HG03066 (cell line): ENCODE measurements at regions not wholly inside any gene's neighbourhood (a gene's known extent, or its start where the extent isn't known, plus 50 kb on each side); places are given as distances from the start of the nearest gene placed in this dataset.

Source experiments
- ATAC-seq: cut with Tn5 transposase; IDR thresholded peaks from one replicate; pipeline ENCODE4 v1.9.1; 2021; ENCODE audit warnings: low read depth; ENCODE audit not compliant: unreplicated experiment

DNA sequence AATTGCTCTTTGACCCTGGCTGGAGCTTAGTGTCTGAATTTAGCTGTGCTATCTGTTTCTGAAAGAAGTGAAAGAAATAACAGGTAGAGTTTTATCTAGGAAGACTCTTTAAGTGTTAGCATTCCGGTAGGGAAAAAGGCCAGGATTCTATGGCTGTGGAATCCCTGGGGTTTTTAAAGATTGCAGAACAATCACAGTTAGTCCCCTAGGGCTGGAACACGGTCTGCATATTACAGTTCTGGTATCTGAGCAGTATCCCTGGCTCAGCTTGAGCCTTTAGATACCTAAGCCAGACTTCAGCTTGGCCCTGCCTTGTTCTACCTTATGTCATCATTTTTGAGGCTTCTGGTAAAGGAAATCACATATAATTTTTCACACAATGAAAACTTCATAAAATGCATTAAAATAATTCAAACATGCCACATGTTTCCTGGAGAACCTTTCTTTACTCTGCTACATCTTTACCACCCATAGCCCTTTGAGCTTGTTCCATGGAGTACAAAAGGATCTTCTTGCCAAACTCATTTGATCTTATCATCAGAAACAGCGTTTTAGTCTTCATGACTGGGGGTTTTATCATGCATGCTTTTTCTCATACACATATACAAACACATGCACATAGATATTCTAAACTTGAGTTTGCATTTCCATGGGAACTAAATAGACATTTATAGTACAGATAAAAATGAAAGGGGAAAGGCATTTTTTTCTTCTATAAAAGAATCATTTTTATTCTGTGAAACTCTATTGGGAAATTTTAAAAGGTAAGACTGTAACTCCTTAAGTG is 410.8 kb downstream of the CETN3 start:
- ATAC-seq: no peak

DNA sequence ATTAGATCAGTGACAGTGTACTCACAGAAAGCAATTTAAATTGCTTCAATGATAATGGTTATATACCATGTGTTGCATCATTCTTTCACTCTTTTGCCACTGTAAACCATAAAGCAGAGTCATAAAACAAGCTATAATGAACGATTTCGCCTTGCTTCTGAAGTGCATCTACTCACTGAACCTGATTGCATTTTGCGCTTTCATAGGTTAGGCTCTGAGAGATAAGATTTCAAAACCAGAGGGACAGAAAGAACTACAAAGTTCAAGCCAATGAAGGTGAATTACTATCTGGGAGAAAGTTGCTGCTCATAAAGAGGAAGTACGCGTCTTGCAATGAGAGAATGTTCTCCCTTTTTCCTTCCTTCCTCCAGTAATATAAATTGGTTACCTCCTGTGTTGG is 412.7 kb downstream of the CETN3 start:
- ATAC-seq: no peak

DNA sequence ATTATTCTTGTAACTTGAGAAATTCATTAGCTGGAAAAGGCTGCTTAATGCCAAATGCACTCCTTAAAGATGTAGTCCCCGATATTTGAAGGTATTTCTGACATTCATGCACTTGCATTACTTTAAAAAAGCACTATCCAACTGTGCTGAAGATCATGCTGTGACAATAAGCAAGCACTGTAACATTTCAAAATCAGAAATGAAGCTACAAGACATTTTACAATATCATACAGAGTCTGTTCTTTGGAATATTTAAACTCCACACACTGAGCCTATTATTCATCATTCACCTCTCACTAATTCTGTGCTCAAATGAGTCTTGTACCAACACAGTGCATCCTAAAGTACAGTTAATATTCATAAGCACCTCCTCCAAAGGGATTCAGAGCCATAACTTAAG is 413.2 kb downstream of the CETN3 start:
- no peak for ATAC-seq

DNA sequence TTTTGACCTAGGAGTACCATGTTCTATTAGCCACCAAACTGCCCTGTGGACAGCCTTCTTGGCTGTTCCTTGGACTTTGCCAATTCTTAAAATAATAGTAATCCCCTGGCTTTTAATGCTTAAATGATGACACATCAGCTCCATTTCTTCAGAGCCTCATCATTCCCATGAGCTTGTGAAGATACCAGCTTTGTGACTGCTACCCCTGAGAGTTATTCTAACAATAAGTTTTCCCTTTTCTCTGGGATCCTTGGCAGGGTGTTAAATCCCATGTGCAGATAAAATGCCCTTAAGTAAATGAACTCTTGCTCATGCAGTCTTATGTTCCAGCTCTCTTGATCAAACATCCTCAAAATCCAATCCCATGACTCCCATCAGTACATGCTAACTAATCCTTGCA is 415.3 kb downstream of the CETN3 start:
- ATAC-seq: no peak

DNA sequence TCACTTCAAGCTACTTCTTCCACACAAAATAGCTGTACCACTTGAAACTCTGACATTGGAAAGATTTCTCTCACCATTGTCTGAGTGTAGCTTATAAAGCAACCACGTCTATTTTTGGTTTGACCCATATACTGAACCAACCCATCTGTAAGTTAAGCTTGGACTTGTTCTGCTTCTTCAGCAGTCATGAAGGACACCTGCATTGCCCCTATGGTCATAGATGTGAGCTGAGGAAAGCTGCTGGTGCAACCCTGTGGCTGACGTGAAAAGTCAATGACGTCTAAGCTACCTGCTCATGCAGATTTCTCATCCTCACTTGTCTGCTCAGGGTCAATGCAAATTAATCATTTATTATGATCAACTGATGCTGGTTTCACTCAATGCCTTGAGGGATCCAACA is 417.4 kb downstream of the CETN3 start:
- ATAC-seq: no peak

DNA sequence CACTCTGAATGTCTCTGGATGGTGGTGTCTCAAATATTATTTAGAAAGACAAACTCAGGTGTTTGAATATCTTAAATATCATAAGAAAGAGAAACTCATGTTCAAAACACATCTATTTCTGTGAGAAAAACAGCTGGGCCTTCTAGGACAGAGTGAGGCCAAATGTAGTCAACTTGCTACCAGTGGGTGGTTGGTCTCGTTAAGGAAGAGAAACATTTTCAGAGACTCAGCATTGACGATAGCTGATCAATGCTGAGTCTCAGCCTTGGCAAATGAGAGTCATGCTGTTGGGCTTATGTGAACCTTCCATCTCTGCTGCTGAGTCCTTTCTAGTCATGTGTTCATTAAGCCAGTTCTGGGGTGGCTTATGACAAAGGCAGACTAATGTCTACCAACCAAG is 418.0 kb downstream of the CETN3 start:
- no peak for ATAC-seq

DNA sequence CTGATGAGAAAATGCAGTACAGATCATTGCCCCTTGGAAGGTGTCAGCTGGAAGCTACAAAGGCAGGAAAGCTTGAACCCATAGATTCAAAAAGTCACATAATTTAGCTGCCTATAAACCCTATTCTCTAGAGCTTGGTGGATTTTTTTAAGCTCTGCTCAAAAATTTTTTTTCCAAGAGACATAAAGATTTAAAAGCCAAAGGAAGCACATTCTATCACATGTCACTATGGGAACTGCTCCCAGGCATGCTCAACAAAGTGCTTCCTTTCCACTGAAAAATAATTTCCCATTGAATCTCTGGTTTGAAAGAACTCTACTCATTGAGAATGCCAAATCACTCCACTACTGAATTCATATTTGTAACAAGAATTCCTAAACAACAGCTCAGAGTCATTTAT is 419.8 kb downstream of the CETN3 start:
- ATAC-seq: no peak

DNA sequence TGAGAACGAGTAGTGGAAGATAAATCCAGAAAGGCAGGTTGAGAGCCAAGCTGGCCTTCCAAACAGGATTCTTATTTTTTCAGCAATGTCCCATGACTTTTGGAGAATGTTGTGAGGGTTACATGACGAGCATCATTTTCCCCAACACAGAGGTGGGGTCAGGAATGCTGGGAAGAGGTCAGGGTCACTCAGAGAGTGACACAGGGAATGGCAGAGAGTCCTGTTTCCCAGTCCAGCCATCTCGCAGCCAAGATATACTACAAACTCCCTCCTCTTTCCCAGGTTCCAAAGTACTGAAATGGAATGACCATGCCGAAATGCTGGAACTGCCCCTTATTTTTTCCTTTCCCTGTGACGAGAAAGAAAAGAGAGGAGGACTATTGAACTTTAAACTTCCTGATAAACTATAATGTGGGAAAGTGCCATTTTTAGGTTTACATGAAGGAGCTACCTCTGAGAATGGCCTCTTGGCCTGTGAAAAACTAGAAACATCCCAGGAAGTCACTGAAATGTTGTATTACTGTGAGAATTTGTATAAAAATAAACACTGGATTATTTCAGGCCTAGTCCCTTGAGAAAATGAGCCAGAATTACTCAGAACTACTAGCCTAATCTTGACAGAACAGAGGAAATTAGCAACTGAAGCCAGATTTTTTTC is 420.4 kb downstream of the CETN3 start:
- ATAC-seq: no peak

DNA sequence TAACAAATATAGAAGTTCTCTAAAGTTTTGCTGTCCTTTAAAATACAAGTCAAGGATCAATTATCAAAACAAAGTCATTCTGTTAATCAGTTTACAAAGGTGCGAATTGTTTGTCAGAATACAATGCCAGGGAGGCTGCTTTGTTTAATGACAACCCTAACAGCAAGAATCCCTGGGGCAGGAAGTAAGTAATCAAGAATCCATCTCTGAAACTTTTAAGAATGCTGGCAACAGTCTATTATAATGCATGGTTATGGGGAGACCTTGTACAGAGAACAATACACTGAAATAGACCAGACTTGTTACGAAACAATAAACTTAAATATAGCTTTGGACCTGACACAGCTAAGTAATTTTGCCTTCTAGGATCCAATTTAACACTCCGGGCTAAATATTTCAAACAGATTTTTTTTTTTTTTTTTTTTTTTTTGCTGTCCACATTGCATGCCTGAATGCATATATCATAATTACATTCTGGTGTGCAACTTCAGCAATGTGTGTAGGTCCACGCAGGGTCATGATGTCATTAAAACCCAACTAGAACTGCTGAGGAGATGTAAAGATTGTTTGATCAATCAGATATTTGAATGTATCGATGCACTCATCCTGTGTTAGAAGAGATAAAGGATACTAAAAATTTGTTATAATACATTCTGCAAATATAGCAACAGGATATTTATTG is 421.3 kb downstream of the CETN3 start:
- no peak for ATAC-seq

DNA sequence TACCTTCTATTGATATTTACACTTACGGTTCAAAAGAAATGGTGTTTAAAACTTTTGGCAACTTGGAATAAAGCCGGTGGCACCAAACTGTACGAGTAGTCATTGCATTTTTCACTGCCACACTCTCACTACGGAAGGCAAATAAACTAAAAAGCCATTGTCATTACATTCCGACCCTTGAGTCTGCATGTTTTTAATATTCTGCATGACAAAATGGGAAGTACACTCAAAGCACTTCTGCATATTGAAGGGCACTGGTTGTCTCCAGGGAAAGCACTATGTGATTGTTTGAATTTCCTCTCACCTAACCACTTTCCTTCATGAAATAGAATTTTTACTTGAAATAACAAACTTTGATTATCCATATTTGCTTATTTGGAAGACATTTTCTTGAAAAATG is 426.3 kb downstream of the CETN3 start:
- ATAC-seq: no peak

DNA sequence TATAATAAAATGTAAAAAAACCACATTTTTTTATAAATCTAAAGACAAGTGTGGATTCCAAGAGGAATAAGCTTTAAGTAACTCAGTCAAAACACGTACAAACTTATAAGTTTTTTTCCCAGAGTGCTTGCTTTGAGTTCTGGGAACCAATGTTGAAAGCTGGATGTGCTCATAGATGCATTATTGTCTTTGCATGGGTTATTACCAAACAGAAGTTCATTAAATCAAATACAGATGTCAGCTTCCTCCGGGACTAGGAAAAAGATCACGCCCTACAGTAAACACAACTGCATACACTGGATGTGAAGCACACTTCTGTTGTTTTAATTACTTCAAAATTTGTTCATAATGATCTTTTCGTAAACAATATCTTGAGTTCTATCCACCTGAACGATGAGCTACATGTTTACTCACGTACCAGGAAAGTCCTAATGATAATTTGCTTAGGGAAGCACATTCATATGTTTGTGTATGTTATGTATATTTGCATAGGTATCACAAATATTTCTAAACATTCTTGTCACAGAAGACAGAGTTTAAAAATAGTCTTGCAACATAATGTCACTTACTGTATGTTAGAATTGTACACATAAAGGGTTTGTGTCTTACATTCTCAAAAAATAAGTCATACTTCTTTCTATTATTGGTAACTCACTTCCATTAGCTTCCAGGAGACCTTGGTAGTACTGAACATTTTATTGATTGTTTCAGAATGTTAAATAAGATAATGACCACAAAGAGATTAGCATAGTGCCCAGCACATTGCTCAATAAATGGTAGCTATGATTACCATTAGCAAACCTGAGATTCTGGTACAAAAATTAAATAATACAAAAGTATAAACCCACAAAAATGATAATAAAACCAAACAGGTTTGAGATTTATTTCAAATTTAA is 427.4 kb downstream of the CETN3 start:
- no peak for ATAC-seq

DNA sequence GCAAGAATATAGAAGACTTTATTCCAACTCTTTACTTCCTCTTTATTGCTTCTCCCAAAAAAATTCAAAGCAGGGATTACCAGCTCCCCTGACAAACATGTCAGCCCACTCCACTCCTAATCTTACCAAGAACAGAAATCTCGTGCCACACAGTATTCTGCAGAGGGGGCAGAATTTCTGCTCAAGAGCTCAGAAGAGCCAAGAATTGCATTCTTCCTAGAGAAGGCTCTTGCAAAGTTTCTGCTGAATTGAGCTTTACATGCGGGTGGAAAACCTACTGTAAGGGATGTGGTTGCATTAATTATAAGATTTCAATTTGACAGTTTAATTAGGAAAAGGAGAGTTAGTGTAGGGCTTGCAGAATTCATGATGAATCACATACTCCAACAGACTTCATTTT is 428.5 kb downstream of the CETN3 start:
- ATAC-seq: no peak

DNA sequence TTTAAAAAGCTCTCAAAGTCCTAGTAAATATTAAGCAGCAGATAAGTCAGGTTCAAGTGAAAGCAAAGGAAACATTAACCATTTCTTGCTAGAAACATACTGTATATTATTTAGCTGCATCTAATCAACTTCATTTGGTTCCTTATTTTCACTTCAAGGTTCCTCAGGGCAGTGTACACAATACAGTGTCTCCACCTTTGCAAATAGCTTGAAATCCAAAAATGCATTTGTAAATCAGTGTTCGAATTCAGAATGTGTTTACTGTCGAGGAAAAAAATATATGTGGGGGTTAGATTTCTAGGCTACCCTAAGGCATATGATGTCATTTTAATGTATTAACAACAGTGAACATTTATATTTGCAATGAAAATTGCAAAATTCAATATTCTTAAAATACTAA is 436.0 kb downstream of the CETN3 start:
- ATAC-seq: no peak

DNA sequence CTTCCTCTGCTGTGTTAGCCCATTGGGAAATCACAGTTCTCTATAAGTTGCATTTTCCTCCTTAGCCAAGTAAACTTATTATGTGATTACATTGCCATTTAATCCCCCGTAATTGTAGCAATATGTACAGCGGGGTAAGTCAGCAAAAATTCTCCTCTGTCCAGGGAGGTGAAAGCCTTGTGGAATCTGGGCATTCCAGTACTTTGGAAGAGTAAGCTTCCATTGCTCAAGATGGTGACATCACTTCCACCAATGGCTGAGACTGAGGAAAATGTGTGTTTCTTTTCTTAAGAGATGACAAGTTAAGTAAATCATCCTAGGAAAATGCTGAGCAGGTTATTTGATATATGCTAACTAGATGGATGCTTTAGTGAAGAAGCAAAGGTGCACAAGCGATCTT is 436.7 kb downstream of the CETN3 start:
- ATAC-seq: no peak

DNA sequence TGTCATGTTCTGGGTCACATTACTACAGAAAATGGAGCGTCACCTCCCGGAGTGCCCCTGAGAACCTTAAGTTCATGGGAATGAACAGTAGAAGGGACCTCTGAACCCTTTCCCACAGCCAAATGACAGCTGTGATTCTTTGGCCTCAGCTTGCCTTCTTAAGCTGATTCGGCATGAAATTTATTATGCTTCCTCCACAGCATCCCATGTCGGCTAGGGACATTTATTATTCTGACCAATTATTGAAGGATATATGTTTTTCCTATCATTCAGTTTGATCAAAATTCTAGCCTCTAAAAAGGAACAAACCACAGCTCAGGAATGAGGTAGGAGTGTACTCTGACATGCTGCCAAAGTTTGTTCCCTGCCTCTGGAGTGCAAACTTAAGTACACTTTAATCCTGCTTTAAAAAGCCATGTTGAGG is 440.6 kb downstream of the CETN3 start:
- no peak for ATAC-seq

DNA sequence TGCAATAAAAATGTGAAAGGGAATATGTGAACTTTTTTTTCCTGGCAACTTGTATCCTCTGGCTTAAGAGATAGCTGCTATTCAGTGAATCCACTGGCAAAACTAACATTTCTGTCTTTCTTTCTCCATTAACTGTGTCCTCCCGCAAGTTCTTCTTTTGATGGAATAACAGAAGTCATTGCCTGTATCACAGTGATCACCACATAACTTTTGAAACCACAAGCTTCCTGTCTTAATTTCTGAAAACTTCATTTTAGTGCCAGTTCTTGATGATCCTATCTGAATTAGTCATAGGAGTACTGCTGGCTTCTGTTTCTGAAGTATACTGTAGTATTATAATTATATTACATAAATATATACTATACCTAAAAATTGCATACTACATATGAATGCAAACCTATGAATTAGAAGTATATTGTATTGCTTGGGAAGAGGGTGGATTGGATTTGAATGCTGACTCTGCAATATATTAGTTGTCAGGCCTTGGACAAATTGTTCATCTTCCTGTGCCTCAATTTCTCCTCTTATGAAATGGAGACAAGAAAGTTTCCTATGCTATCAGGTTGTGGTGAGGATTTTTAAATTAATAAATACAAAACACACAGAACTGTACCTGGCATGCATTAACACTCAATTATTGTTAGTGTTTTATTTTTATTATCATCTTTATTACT is 441.6 kb downstream of the CETN3 start:
- no peak for ATAC-seq

DNA sequence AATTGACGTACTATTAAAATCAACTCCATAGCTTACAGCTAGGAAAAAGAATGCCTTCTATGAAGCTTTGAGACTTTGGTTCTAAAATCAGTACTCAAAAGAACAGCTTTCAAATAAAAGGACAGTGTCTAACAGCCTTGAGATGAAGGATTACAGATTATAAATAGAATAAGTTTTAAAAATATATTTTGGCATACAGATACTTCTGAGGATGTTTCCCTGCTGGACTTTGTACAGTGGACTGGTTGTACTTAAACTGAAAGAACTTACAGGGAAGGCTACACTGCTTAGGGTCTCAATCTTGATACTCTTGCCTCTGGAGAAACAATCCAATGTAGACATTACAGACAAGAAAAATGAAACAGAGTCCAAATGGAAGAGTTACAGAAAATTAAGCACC is 452.7 kb downstream of the CETN3 start:
- no peak for ATAC-seq

DNA sequence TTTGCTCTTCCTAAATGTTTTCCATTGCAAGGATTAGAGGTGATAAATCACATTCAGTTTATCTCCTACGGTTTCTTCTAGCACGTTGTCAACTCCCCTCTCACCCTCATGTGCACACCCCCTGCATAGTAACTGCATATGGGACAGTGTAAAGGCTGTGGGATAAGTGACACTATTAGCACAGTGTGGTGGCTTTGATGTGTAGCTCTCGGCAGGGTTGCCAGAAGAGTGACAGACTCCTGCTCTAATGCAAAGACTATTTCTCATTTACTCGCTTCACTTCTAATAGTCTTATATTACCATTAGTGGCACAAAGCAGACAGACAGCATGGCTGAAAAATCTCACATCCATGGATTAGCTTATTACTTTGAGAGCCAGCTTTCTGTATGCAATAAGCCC is 454.6 kb downstream of the CETN3 start:
- ATAC-seq: no peak

DNA sequence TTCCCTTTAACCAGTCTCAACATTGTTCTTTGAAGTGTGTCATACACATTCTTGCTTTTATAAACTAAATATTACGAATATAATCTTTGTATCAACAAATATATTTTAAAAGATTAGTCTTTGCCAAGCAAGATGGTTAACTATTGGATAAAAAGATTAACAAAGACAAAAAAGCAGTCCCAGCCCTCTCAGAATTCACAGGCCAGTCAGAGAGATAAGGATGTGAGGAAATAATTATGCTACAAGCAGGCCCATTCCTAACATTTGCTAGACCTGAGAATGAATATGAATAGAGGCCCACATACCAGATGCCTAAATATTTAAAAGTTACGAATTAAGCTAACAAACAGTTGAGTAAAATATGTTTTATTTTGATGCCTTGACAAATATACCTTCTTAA is 457.7 kb downstream of the CETN3 start:
- ATAC-seq: no peak

DNA sequence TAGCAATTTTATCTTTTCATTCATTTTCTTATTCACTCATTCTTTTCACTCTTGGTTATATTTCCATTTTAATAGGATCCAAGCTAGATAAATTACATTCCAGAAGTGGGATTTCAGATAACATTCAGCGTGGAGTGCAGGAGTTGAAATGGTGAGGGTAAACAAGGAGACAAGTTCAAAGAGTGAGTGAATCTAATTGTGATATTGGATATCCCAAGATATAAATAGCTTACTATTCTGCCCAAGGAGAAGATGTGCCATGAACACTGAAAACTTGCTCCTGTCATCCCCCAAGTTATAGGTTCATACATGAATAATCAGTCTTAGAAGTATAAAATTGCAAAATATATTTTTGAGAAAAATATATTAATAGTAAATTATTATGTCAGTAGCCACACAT is 459.3 kb downstream of the CETN3 start:
- no peak for ATAC-seq
